A549 (cell line): ENCODE measurements at regions not wholly inside any gene's neighbourhood (a gene's known extent, or its start where the extent isn't known, plus 50 kb on each side); places are given as distances from the start of the nearest gene placed in this dataset.

Experiments used
- ATAC-seq, 2 experiments: fragments of 200-7000 bp in 1 of 2; fragments of >200 bp in 1 of 2; cut with Nextera tagmentation in 1 of 2; cut with Tn5 transposase in 1 of 2; 3 replicates each; pipeline versions ENCODE4 v1.8.0 to v1.9.1; 2018 to 2020; ENCODE audit warnings: mild to moderate bottlenecking in 1 of 2, moderate library complexity in 1 of 2
- CTCF ChIA-PET: fragments of 300-600 bp; sonication (Branson Sonifier 250); formaldehyde crosslinking; extraction: SDS; loops from one replicate; lab custom pipeline; 2021; ENCODE audit warnings: antibody characterized with exemption, inconsistent platforms; lab: Yijun Ruan, JAX
- POLR2A ChIA-PET: fragments of 350-600 bp; formaldehyde crosslinking; extraction: SDS; loops from one replicate; lab custom pipeline; 2021; ENCODE audit warnings: antibody characterized with exemption, inconsistent platforms; lab: Yijun Ruan, JAX
- DNase-seq, 2 experiments: peaks; one replicate each; pipeline versions ENCODE4 v3.0.0 to v3.0.0-alpha.2; 2011 to 2016; ENCODE audit warnings: low read depth in 1 of 2, low spot score in 1 of 2
- FAIRE-seq: peaks from 2 replicates; lab custom pipeline; 2011; peaks lifted over from hg19 to GRCh38; lab: Jason Lieb, UNC
- H3K27ac ChIP-seq, 2 experiments: fragments of >200 bp; sonication (Bioruptor Twin); formaldehyde crosslinking; 3 replicates each; pipeline ENCODE4 v1.5.1; 2016 to 2017
- H3K4me1 ChIP-seq: fragments of >200 bp; sonication (Bioruptor Twin); formaldehyde crosslinking; 3 replicates; pipeline ENCODE4 v1.6.1; 2016
- H3K4me2 ChIP-seq: fragments of >200 bp; sonication (Bioruptor Twin); formaldehyde crosslinking; 3 replicates; pipeline ENCODE4 v1.6.1; 2016
- H3K4me3 ChIP-seq: fragments of >200 bp; sonication (Bioruptor Twin); formaldehyde crosslinking; 3 replicates; pipeline ENCODE4 v1.5.1; 2016
- H3K9me3 ChIP-seq: fragments of >200 bp; sonication (Bioruptor Twin); formaldehyde crosslinking; 3 replicates; pipeline ENCODE4 v1.6.1; 2016
- CBX8 ChIP-seq: fragments of 200-600 bp; sonication (generic); IDR thresholded peaks from 2 replicates; pipeline ENCODE4 v1.6.1; 2016
- CHD2 ChIP-seq: fragments of 150-350 bp; IDR thresholded peaks from 2 replicates; pipeline ENCODE4 v1.6.1; 2014; ENCODE audit warnings: low read length; ENCODE audit not compliant: partially characterized antibody
- EHMT2 ChIP-seq: fragments of 200-600 bp; sonication (generic); IDR thresholded peaks from 2 replicates; pipeline ENCODE4 v1.6.1; 2016; ENCODE audit warnings: antibody characterized with exemption, low read depth, mild to moderate bottlenecking, moderate library complexity
- ESRRA ChIP-seq: fragments of 150-350 bp; IDR thresholded peaks from 2 replicates; pipeline ENCODE4 v1.6.1; 2014; ENCODE audit warnings: mild to moderate bottlenecking, low read length, borderline replicate concordance
- FOXS1 ChIP-seq: fragments of 250-450 bp; sonication (Bioruptor Pico); IDR thresholded peaks from 2 replicates; pipeline ENCODE4 v1.5.0; 2020; ENCODE audit warnings: mild to moderate bottlenecking, moderate library complexity
- HEYL ChIP-seq: fragments of 250-450 bp; sonication (Bioruptor Pico); IDR thresholded peaks from 2 replicates; pipeline ENCODE4 v1.8.0; 2021; ENCODE audit warnings: mild to moderate bottlenecking, moderate library complexity
- HOXB5 ChIP-seq: fragments of 250-450 bp; sonication (Bioruptor Pico); IDR thresholded peaks from 2 replicates; pipeline ENCODE4 v1.5.0; 2020; ENCODE audit warnings: mild to moderate bottlenecking, moderate library complexity
- KDM5A ChIP-seq: fragments of 200-600 bp; sonication (generic); IDR thresholded peaks from 2 replicates; pipeline ENCODE4 v1.6.1; 2016; ENCODE audit warnings: antibody characterized with exemption, mild to moderate bottlenecking
- NFE2L2 ChIP-seq: fragments of 150-350 bp; conservative IDR thresholded peaks from 2 replicates; pipeline ENCODE4 v1.6.1; 2014; ENCODE audit warnings: low read length
- POLR2A ChIP-seq: IDR thresholded peaks from 2 replicates; pipeline ENCODE4 v1.6.1; 2012; ENCODE audit warnings: mild to moderate bottlenecking, low read length
- RAD21 ChIP-seq, 2 experiments: fragments of >200 bp in 1 of 2; sonication (Bioruptor Twin) in 1 of 2; formaldehyde crosslinking in 1 of 2; IDR thresholded peaks in 1 of 2; conservative IDR thresholded peaks in 1 of 2; 2 replicates in 1 of 2; 3 replicates in 1 of 2; pipeline ENCODE4 v1.6.1; 2012 to 2018; ENCODE audit warnings: inconsistent platforms in 1 of 2
- RARB ChIP-seq: fragments of 250-450 bp; sonication (Bioruptor Pico); IDR thresholded peaks from 2 replicates; pipeline ENCODE4 v1.8.0; 2021; ENCODE audit warnings: mild to moderate bottlenecking, moderate library complexity
- RCOR1 ChIP-seq: fragments of 150-350 bp; IDR thresholded peaks from 2 replicates; pipeline ENCODE4 v1.6.1; 2014; ENCODE audit warnings: antibody characterized with exemption, low read length, low read depth
- RNF2 ChIP-seq: fragments of 200-600 bp; sonication (generic); IDR thresholded peaks from 2 replicates; pipeline ENCODE4 v1.6.1; 2016; ENCODE audit warnings: low read depth, mild to moderate bottlenecking, antibody characterized with exemption, moderate library complexity, borderline replicate concordance
- SMC3 ChIP-seq: fragments of >200 bp; sonication (Bioruptor Twin); formaldehyde crosslinking; IDR thresholded peaks from 3 replicates; pipeline ENCODE4 v1.6.1; 2018; ENCODE audit warnings: inconsistent platforms
- SREBF2 ChIP-seq: fragments of 450-650 bp; IDR thresholded peaks from 2 replicates; pipeline ENCODE4 v1.6.1; 2014; ENCODE audit warnings: mild to moderate bottlenecking, moderate library complexity
- TP53 ChIP-seq: fragments of 250-450 bp; sonication (Bioruptor Pico); IDR thresholded peaks from 2 replicates; pipeline ENCODE4 v1.5.0; 2021; ENCODE audit warnings: mild to moderate bottlenecking, moderate library complexity
- ZSCAN20 ChIP-seq: fragments of 250-450 bp; sonication (Bioruptor Pico); IDR thresholded peaks from 2 replicates; pipeline ENCODE4 v1.8.0; 2022; ENCODE audit warnings: mild to moderate bottlenecking, moderate library complexity
- WGBS: methylation state at CpG from one replicate; pipeline ENCODE4 v1.1.6; 2017; ENCODE audit errors: missing lambda C conversion rate; 5-methylcytosine and 5-hydroxymethylcytosine counted together
- TF ChIP-seq, protein P1 (sequence below): IDR thresholded peaks from 2 replicates; pipeline ENCODE4 v1.6.1; 2012; ENCODE audit warnings: low read depth, borderline replicate concordance
- TF ChIP-seq, protein P2 (sequence below): fragments of >200 bp; sonication (Bioruptor Twin); formaldehyde crosslinking; IDR thresholded peaks from 3 replicates; pipeline ENCODE4 v1.5.1; 2016
- TF ChIP-seq, protein P3 (sequence below): fragments of 150-350 bp; IDR thresholded peaks from 2 replicates; pipeline ENCODE4 v1.6.1; 2014; ENCODE audit warnings: low read depth, mild to moderate bottlenecking, low read length
- TF ChIP-seq, protein P4 (sequence below): fragments of 200-600 bp; sonication (generic); IDR thresholded peaks from 2 replicates; pipeline ENCODE4 v1.6.1; 2016; ENCODE audit warnings: antibody characterized with exemption, mild to moderate bottlenecking, moderate library complexity

DNA sequence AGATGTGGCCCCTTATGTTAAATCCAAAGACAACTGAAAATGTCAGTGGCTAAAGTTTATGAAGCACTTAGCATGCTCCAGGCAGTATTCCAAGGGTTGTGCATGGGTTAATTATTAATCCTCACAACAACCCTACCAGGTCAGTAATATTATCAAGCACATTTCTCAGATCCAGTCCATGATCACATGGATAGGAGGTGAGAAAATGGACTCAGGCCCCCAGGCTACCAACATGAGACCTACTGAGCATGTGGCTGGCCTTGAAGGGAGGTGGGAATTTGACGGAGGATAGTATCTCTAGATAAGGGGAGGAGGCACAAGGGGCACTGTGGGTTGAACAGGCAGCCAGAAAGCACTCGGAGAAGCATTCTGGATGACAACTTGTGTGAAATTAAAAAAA, 412.0 kb downstream of the MEIS1 start:
- no peak overlapping the region for H3K4me3 ChIP-seq
- TF ChIP-seq RARB (CRISPR knock-in tag), result no peak
- no peak for TF ChIP-seq CHD2
- TF ChIP-seq SMC3, result no peak
- TF ChIP-seq HEYL (CRISPR knock-in tag), result no peak
- no peak for TF ChIP-seq CBX8
- TF ChIP-seq, protein P1, sequence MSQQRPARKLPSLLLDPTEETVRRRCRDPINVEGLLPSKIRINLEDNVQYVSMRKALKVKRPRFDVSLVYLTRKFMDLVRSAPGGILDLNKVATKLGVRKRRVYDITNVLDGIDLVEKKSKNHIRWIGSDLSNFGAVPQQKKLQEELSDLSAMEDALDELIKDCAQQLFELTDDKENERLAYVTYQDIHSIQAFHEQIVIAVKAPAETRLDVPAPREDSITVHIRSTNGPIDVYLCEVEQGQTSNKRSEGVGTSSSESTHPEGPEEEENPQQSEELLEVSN, result no peak
- TF ChIP-seq POLR2A, result no peak
- no peak for TF ChIP-seq ESRRA
- TF ChIP-seq, protein P2, sequence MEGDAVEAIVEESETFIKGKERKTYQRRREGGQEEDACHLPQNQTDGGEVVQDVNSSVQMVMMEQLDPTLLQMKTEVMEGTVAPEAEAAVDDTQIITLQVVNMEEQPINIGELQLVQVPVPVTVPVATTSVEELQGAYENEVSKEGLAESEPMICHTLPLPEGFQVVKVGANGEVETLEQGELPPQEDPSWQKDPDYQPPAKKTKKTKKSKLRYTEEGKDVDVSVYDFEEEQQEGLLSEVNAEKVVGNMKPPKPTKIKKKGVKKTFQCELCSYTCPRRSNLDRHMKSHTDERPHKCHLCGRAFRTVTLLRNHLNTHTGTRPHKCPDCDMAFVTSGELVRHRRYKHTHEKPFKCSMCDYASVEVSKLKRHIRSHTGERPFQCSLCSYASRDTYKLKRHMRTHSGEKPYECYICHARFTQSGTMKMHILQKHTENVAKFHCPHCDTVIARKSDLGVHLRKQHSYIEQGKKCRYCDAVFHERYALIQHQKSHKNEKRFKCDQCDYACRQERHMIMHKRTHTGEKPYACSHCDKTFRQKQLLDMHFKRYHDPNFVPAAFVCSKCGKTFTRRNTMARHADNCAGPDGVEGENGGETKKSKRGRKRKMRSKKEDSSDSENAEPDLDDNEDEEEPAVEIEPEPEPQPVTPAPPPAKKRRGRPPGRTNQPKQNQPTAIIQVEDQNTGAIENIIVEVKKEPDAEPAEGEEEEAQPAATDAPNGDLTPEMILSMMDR, result no peak
- TF ChIP-seq FOXS1 (CRISPR knock-in tag), result no peak
- no peak for TF ChIP-seq KDM5A
- no peak for TF ChIP-seq RCOR1
- TF ChIP-seq, all 56 proteins: peak for 0
- H3K9me3 ChIP-seq, result no peaks in the 10 kb centered on the region
- ChIA-PET CTCF (interaction anchor here (0.6 kb wide), 1 partner anchor 930 kb away, joined by 3 read pairs; no protein-coding TSS in a partner anchor), POLR2A (no interaction called here)
- 23% methylated on average over 2 of the region's 2 CpGs for WGBS
- no peak overlapping the region for H3K27ac ChIP-seq
- no peak for DNase-seq
- no peak for ATAC-seq
- H3K4me1 ChIP-seq, result no peaks in the 10 kb centered on the region
- FAIRE-seq, result no peak
- H3K4me2 ChIP-seq, result no peak overlapping the region

DNA sequence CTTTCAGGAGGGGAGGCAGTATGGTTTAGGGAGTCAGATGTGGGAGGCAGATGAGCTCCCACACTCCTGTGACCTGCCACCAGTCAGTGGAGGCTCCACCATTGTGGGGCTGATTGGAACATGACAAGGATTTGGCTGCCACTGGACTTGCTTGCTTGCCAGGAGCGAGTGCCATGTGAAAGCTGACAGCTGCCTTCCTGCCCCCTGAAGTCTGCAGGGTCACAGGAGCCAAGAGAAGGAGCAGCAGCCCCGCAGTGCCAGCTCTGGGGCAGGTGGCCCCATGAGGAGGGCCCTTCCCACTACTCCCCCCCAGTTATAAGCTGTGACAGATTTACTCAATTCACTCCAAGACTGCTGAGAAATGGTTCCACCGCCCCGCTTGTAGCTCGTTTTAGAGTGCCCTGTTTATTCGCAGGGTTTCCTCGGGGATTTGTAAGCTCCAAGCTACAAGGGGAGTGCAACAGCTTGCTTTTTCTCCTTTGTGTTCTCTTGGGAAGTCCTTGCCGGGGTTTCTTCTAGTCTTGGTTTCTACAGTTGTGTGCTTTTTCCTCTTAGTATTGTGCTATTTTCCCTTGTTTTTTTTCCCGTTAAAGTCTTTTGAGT, 414.3 kb downstream of the MEIS1 start:
- Histone ChIP-seq H3K27ac (no peak overlapping the region), H3K4me1 (no peaks in the 10 kb centered on the region), H3K9me3 (no peaks in the 10 kb centered on the region), H3K4me3 (no peak overlapping the region), H3K4me2 (no peak overlapping the region)
- CTCF ChIA-PET, result interaction anchor here (1.0 kb wide), 1 partner anchor 699 kb away, joined by 3 read pairs; no protein-coding TSS in a partner anchor
- no peak for DNase-seq
- no peak for FAIRE-seq
- ATAC-seq, result no peak
- POLR2A ChIA-PET, result no interaction called here
- TF ChIP-seq RAD21 (conservative IDR thresholded peaks at IDR 0.05 in 1 of 2, IDR thresholded peaks at IDR 0.05 in 1 of 2), result no peak
- TF ChIP-seq, protein P3, sequence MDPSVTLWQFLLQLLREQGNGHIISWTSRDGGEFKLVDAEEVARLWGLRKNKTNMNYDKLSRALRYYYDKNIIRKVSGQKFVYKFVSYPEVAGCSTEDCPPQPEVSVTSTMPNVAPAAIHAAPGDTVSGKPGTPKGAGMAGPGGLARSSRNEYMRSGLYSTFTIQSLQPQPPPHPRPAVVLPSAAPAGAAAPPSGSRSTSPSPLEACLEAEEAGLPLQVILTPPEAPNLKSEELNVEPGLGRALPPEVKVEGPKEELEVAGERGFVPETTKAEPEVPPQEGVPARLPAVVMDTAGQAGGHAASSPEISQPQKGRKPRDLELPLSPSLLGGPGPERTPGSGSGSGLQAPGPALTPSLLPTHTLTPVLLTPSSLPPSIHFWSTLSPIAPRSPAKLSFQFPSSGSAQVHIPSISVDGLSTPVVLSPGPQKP, result no peak
- no peak for TF ChIP-seq NFE2L2
- TF ChIP-seq SREBF2, result no peak
- 48% methylated on average over 9 of the region's 9 CpGs for WGBS

DNA sequence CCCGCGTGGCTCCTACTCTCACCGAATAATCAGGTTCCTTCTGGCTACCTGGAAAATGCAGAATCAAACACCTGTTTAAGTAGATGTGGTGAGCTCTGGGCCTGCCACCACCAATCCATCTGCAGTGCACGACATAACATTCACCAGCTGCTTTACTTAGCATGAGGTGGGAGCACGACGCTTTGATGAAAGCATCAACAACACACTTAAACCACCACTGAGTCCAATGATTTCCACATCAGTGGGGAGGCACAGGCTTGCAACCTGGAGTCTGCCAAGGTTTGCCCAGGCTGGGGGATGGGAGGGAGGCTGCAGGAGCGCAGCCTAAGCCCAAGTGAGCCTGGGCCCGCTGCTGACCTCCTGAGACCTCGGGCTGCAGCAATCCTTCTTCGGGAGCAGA, 415.5 kb downstream of the MEIS1 start:
- FAIRE-seq (no peak), ATAC-seq (no peak), DNase-seq (no peak)
- TF ChIP-seq, protein P4, sequence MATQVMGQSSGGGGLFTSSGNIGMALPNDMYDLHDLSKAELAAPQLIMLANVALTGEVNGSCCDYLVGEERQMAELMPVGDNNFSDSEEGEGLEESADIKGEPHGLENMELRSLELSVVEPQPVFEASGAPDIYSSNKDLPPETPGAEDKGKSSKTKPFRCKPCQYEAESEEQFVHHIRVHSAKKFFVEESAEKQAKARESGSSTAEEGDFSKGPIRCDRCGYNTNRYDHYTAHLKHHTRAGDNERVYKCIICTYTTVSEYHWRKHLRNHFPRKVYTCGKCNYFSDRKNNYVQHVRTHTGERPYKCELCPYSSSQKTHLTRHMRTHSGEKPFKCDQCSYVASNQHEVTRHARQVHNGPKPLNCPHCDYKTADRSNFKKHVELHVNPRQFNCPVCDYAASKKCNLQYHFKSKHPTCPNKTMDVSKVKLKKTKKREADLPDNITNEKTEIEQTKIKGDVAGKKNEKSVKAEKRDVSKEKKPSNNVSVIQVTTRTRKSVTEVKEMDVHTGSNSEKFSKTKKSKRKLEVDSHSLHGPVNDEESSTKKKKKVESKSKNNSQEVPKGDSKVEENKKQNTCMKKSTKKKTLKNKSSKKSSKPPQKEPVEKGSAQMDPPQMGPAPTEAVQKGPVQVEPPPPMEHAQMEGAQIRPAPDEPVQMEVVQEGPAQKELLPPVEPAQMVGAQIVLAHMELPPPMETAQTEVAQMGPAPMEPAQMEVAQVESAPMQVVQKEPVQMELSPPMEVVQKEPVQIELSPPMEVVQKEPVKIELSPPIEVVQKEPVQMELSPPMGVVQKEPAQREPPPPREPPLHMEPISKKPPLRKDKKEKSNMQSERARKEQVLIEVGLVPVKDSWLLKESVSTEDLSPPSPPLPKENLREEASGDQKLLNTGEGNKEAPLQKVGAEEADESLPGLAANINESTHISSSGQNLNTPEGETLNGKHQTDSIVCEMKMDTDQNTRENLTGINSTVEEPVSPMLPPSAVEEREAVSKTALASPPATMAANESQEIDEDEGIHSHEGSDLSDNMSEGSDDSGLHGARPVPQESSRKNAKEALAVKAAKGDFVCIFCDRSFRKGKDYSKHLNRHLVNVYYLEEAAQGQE, result no peak
- TF ChIP-seq HOXB5 (CRISPR knock-in tag) (no peak), RARB (CRISPR knock-in tag) (no peak), RNF2 (no peak), EHMT2 (no peak), ZSCAN20 (CRISPR knock-in tag) (no peak), TP53 (CRISPR knock-in tag) (no peak)
- CTCF ChIA-PET, result no interaction called here
- H3K4me3 ChIP-seq, result no peak overlapping the region
- H3K27ac ChIP-seq, result no peak overlapping the region
- POLR2A ChIA-PET, result no interaction called here
- H3K9me3 ChIP-seq, result no peaks in the 10 kb centered on the region
- no peaks in the 10 kb centered on the region for H3K4me1 ChIP-seq
- WGBS, result 56% methylated on average over 10 of the region's 10 CpGs
- H3K4me2 ChIP-seq, result no peak overlapping the region
